Caco-2 (cell line): ENCODE measurements at regions not wholly inside any gene's neighbourhood (a gene's known extent, or its start where the extent isn't known, plus 50 kb on each side); places are given as distances from the start of the nearest gene placed in this dataset.
"Not testable (repeated sequence)": the region's sequence is repeated elsewhere in the genome, so short reads cannot be mapped to it uniquely, and the experiment has no call there.

Experiments
- BruUV-seq: library from RNA; stranded (reverse); fragments of 400-500 nt; replicated peaks from 2 replicates; lab custom pipeline; 2021; lab: Mats Ljungman, UMichigan
- CTCF ChIA-PET: fragments of 300-600 bp; sonication (Branson Sonifier 250); formaldehyde crosslinking; loops from one replicate; lab custom pipeline; 2022; ENCODE audit warnings: antibody characterized with exemption; lab: Charles Lee
- POLR2A ChIA-PET: fragments of 300-600 bp; sonication (Branson Sonifier 250); formaldehyde crosslinking; loops from one replicate; lab custom pipeline; 2022; ENCODE audit warnings: antibody characterized with exemption; lab: Charles Lee
- DNase-seq, 2 experiments: peaks; one replicate each; pipeline versions ENCODE4 v3.0.0 to v3.0.0-alpha.2; 2020 to 2022
- H3K27me3 ChIP-seq: replicated peaks from 2 replicates; pipeline ENCODE4 v1.6.0; 2011; ENCODE audit warnings: low read length; ENCODE audit not compliant: control insufficient read depth, insufficient read depth
- H3K36me3 ChIP-seq: 2 replicates; pipeline ENCODE4 v1.5.1; 2011; ENCODE audit warnings: low read length; ENCODE audit not compliant: control insufficient read depth, insufficient read depth
- H3K4me1 ChIP-seq: fragments of 250-450 bp; sonication (Bioruptor Pico); 2 replicates; pipeline ENCODE4 v1.5.1; 2020; ENCODE audit warnings: mild to moderate bottlenecking
- H3K4me3 ChIP-seq: 2 replicates; pipeline ENCODE4 v1.5.1; 2011; ENCODE audit warnings: low read depth, mild to moderate bottlenecking, control low read depth, low read length
- H3K9me3 ChIP-seq: fragments of 250-450 bp; sonication (Bioruptor Pico); 2 replicates; pipeline ENCODE4 v1.5.1; 2020; ENCODE audit warnings: mild to moderate bottlenecking, moderate library complexity
- H3K27ac Mint-ChIP-seq: one replicate; pipeline ENCODE4 v1.8.0; 2022; ENCODE audit warnings: mixed read lengths; ENCODE audit not compliant: unreplicated experiment
- H3K27me3 Mint-ChIP-seq: one replicate; pipeline ENCODE4 v1.8.0; 2022; ENCODE audit warnings: mixed read lengths; ENCODE audit not compliant: insufficient read depth, unreplicated experiment
- H3K36me3 Mint-ChIP-seq: one replicate; pipeline ENCODE4 v1.8.0; 2022; ENCODE audit warnings: mild to moderate bottlenecking, mixed read lengths; ENCODE audit not compliant: insufficient read depth, unreplicated experiment
- H3K4me1 Mint-ChIP-seq: one replicate; pipeline ENCODE4 v1.8.0; 2022; ENCODE audit warnings: low read depth, mixed read lengths; ENCODE audit not compliant: unreplicated experiment
- H3K4me3 Mint-ChIP-seq: one replicate; pipeline ENCODE4 v1.8.0; 2022; ENCODE audit warnings: mild to moderate bottlenecking, moderate library complexity, mixed read lengths; ENCODE audit not compliant: unreplicated experiment
- H3K9me3 Mint-ChIP-seq: one replicate; pipeline ENCODE4 v1.8.0; 2022; ENCODE audit warnings: mixed read lengths; ENCODE audit not compliant: unreplicated experiment
- intact Hi-C: fragments of 100-400 bp; cut with micrococcal nuclease; formaldehyde crosslinking; loops from one replicate; pipeline ENCODE4 v1.10.0; 2022; ENCODE audit not compliant: unreplicated experiment
- TF ChIP-seq, protein P1 (sequence below), 2 experiments: fragments of 200-600 bp in 1 of 2; IDR thresholded peaks; 1 replicate in 1 of 2; 2 replicates in 1 of 2; pipeline versions ENCODE4 v1.5.1 to v1.8.0; 2011 to 2022; ENCODE audit warnings: antibody characterized with exemption in 1 of 2, control low read depth in 1 of 2, inconsistent platforms in 1 of 2, low read depth in 1 of 2, low read length in 1 of 2, mild to moderate bottlenecking in 1 of 2, moderate library complexity in 1 of 2; ENCODE audit not compliant: insufficient read depth in 1 of 2, severe bottlenecking in 1 of 2, unreplicated experiment in 1 of 2

DNA sequence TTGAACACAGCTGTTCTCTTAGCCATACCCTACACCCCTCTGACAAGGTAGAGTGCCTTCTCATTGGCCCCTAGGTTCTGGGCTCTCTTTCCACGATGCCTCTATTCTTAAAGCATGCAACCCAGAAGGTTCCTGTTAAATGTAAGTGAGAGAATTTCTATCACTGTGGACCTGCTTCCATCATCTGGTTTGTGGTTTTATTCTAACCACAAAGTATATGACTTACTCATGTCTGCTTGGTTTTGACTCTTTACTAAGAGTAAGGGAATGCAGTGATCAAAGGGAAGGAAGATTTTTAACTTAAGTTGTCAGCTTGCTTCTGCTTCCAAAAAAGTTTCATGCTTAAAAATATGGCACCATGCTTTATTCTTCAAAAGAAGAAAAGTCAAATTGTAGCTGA is 80.2 kb downstream of the ANKEF1 start:
- no peaks in the 10 kb centered on the region for H3K9me3 ChIP-seq
- Mint-ChIP-seq H3K27ac (no peak overlapping the region), H3K36me3 (no peaks in the 10 kb centered on the region), H3K4me1 (no peaks in the 10 kb centered on the region), H3K9me3 (no peaks in the 10 kb centered on the region), H3K4me3 (no peak overlapping the region), H3K27me3 (peaks cover under 1% of the 10 kb centered on the region)
- intact Hi-C loops, result no loop called here
- ChIA-PET CTCF (no interaction called here), POLR2A (no interaction called here)
- DNase-seq, result no peak
- no peaks in the 10 kb centered on the region for H3K36me3 ChIP-seq
- H3K27me3 ChIP-seq, result no peaks in the 10 kb centered on the region
- TF ChIP-seq, protein P1, sequence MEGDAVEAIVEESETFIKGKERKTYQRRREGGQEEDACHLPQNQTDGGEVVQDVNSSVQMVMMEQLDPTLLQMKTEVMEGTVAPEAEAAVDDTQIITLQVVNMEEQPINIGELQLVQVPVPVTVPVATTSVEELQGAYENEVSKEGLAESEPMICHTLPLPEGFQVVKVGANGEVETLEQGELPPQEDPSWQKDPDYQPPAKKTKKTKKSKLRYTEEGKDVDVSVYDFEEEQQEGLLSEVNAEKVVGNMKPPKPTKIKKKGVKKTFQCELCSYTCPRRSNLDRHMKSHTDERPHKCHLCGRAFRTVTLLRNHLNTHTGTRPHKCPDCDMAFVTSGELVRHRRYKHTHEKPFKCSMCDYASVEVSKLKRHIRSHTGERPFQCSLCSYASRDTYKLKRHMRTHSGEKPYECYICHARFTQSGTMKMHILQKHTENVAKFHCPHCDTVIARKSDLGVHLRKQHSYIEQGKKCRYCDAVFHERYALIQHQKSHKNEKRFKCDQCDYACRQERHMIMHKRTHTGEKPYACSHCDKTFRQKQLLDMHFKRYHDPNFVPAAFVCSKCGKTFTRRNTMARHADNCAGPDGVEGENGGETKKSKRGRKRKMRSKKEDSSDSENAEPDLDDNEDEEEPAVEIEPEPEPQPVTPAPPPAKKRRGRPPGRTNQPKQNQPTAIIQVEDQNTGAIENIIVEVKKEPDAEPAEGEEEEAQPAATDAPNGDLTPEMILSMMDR (IDR thresholded peaks at IDR 0.05; ENCODE audit: insufficient read depth in 1 of 2, low read depth in 1 of 2, low read length in 1 of 2, severe bottlenecking in 1 of 2, unreplicated experiment in 1 of 2), result no peak
- H3K4me3 ChIP-seq, result no peak overlapping the region
- BruUV-seq, result no TSS peak
- no peaks in the 10 kb centered on the region for H3K4me1 ChIP-seq

DNA sequence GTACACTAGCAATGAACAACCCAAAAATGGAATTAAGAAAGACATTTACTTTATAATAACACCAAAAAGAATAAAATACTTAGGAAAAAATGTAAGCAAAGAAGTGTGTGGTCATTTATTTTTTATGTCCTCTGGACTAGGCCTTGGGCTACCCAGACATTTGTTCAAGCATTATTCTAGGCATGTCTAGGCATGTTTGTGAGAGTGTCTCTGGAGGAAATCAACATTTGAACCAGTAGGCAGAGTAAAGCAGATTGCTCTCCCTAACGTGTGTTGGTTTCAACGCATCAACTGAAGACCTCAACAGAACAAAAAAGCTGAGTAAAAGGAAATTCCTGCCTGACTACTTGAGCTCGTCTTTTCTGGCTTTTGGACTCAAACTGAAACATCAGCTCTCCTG is 84.5 kb downstream of the ANKEF1 start:
- no peaks in the 10 kb centered on the region for H3K4me1 ChIP-seq
- peaks cover 4% of the 10 kb centered on the region; the same call in 1 of the 2 replicates for H3K9me3 ChIP-seq
- no peaks in the 10 kb centered on the region for H3K4me1 Mint-ChIP-seq
- H3K4me3 ChIP-seq, result no peak overlapping the region
- H3K27ac Mint-ChIP-seq, result no peak overlapping the region
- H3K36me3 ChIP-seq, result no peaks in the 10 kb centered on the region
- intact Hi-C loops, result no loop called here
- no peak for DNase-seq
- TF ChIP-seq, protein P1 (IDR thresholded peaks at IDR 0.05; ENCODE audit: insufficient read depth in 1 of 2, low read depth in 1 of 2, low read length in 1 of 2, severe bottlenecking in 1 of 2, unreplicated experiment in 1 of 2), result no peak
- peaks cover 3% of the 10 kb centered on the region for H3K27me3 Mint-ChIP-seq
- ChIA-PET POLR2A (no interaction called here), CTCF (no interaction called here)
- H3K9me3 Mint-ChIP-seq, result peaks cover 13% of the 10 kb centered on the region
- H3K4me3 Mint-ChIP-seq, result no peak overlapping the region
- no TSS peak for BruUV-seq
- no peaks in the 10 kb centered on the region for H3K27me3 ChIP-seq
- H3K36me3 Mint-ChIP-seq, result no peaks in the 10 kb centered on the region

DNA sequence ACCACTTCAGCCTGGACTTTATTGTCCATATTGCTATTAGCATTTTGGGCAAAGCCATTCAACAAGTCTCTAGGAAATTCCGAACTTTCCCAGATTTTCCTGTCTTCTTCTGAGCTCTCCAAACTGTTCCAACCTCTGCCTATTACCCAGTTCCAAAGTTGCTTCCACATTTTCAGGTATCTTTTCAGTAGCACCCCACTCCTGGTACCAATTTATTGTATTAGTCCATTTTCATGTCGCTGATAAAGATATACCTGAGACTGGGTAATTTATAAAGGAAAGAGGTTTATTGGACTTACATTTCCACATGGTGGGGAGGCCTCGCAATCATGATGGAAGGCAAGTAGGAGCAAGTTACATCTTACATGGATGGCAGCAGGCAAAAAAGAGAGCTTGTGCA is 90.1 kb downstream of the ANKEF1 start:
- not testable (repeated sequence) for H3K36me3 ChIP-seq, BruUV-seq, H3K4me3 ChIP-seq

DNA sequence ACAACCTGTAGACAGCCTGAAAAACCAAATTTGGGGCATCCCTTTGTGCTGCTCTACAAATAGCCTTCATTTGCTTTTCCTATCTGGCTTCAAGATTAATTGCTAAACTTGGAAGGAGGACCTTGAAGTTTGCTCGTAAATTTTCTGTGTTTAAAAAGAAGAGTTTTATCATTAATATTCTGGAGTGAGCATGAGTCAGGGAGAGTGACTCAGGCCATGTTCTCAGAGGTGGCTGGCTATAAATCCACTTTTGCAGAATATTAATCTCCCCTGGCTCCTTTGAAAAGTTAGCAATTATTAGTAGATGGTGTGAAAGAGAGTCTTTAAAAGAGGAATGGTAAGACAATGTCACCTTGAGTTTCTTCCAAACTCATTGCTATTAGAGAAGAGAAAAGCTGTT is 91.0 kb downstream of the ANKEF1 start:
- ChIA-PET POLR2A (no interaction called here), CTCF (no interaction called here)
- Histone ChIP-seq H3K4me1 (no peaks in the 10 kb centered on the region), H3K4me3 (no peak overlapping the region), H3K27me3 (no peaks in the 10 kb centered on the region), H3K9me3 (peaks cover 18% of the 10 kb centered on the region; the same call in 1 of the 2 replicates), H3K36me3 (no peaks in the 10 kb centered on the region)
- DNase-seq, result no peak
- intact Hi-C loops, result no loop called here
- H3K4me3 Mint-ChIP-seq, result no peak overlapping the region
- no peaks in the 10 kb centered on the region for H3K4me1 Mint-ChIP-seq
- peaks cover 26% of the 10 kb centered on the region for H3K9me3 Mint-ChIP-seq
- H3K27me3 Mint-ChIP-seq, result no peaks in the 10 kb centered on the region
- BruUV-seq, result no TSS peak
- TF ChIP-seq, protein P1 (IDR thresholded peaks at IDR 0.05; ENCODE audit: insufficient read depth in 1 of 2, low read depth in 1 of 2, low read length in 1 of 2, severe bottlenecking in 1 of 2, unreplicated experiment in 1 of 2), result no peak
- H3K27ac Mint-ChIP-seq, result no peak overlapping the region
- H3K36me3 Mint-ChIP-seq, result no peaks in the 10 kb centered on the region

More for the DNA sequence above, 90.1 kb downstream of the ANKEF1 start:
- peaks cover 18% of the 10 kb centered on the region; the same call in 1 of the 2 replicates for H3K9me3 ChIP-seq
- H3K4me3 Mint-ChIP-seq, H3K36me3 Mint-ChIP-seq, intact Hi-C loops, H3K4me1 ChIP-seq, DNase-seq, H3K27me3 Mint-ChIP-seq, CTCF ChIA-PET, H3K4me1 Mint-ChIP-seq, POLR2A ChIA-PET, H3K27me3 ChIP-seq, H3K27ac Mint-ChIP-seq: not testable (repeated sequence)
- H3K9me3 Mint-ChIP-seq, result peaks cover 26% of the 10 kb centered on the region
